Right renal cortex interstitium (tissue), 3 donors: ENCODE measurements at regions not wholly inside any gene's neighbourhood (a gene's known extent, or its start where the extent isn't known, plus 50 kb on each side); places are given as distances from the start of the nearest gene placed in this dataset.
"Not testable (repeated sequence)": the region's sequence is repeated elsewhere in the genome, so short reads cannot be mapped to it uniquely, and the experiment has no call there.

Source experiments
- DNase-seq, 3 donors: peaks; one replicate each; pipeline ENCODE4 v3.0.0-alpha.2; 2013; ENCODE audit warnings: low read depth in 3 of 3, low spot score in 2 of 3

GRCh38 chr18:40152859-40153258 lies 1802.2 kb upstream of the PIK3C3 start:
- no peak for DNase-seq

DNA sequence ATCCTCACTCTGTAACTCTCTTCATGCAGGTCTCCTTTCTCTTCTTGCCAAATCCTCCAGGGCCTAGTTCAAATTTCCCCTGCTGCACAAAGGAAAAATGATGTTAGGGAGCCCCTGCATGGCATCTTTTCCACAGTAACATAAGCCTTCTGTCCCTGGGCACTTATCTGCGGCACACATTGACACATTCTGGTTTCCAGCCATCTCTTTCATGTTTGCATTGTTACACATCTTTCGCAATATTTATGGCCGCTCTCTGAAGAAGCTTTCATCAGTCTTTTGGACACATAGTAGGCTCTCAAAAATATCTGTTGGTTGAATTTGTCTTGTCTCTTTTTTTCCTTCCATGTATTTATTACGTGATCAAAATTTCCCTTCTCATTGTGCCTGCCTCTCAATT lies 1806.1 kb upstream of the PIK3C3 start:
- no peak for DNase-seq

DNA sequence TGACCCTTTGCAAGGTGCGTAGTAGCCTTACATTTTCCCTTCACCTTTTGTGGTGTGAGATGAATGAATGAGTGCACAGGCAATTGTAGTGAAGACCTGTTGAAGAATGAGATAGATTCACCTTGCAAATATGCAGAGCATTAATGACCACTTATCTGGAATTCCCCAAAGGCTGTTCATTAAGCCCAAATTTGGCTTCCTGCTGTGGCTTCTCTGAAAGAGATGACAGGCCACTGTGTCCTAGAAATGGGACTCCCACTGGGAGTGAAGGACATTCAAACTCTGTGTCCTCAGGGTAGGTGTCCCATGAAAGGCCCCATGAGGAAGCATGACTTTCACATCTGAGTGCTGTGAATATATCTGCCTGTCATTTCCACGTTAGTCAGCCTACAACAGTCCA lies 1821.8 kb upstream of the PIK3C3 start:
- DNase-seq: no peak

DNA sequence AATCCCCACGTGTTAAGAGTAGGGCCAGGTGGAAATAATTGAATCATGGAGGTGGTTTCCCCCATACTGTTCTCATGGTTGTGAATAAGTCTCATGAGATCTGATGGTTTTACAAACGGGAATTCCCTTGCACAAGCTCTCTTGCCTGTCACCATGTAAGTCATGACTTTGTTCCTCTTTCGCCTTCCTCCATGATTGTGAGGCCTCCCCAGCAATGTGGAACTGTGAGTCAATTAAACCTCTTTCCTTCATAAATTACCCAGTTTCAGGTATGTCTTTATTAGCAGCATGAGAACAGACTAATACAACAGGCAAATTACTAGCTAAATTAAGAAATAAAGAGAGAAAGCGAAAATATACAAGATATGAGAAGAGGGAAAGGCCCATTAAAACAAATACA lies 1822.6 kb upstream of the PIK3C3 start:
- DNase-seq: not testable (repeated sequence)

- no peak for DNase-seq
Observed at GRCh38 chr18:40124107-40124506, 1830.9 kb upstream of the PIK3C3 start.

GRCh38 chr18:40120796-40121391 lies 1834.1 kb upstream of the PIK3C3 start:
- no peak for DNase-seq

GRCh38 chr18:40120356-40120755 lies 1834.7 kb upstream of the PIK3C3 start:
- no peak for DNase-seq

GRCh38 chr18:40119581-40119980 lies 1835.5 kb upstream of the PIK3C3 start:
- DNase-seq: not testable (repeated sequence)

DNA sequence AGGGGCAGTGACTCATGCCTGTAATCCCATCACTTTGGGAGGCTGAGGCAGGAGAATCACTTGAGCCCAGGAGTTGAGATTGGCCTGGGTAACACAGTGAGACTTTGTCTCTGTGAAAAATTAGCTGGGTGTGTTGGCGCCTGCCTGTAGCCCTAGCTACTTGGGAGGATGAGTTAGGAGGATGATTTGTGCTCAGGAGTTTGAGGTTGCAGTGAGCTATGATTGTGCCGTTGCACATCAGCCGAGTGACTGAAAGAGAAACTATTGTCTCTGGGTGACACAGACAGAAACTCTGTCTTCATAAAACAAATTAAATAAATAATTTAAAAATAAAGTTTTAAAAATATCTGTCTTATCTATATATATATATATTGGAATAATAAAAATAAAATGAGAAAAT lies 1844.6 kb upstream of the PIK3C3 start:
- DNase-seq: no peak

- DNase-seq: peak in 1 of 3 donors; percentile 41
Observed at GRCh38 chr18:40109252-40110049, 1845.6 kb upstream of the PIK3C3 start.

DNA sequence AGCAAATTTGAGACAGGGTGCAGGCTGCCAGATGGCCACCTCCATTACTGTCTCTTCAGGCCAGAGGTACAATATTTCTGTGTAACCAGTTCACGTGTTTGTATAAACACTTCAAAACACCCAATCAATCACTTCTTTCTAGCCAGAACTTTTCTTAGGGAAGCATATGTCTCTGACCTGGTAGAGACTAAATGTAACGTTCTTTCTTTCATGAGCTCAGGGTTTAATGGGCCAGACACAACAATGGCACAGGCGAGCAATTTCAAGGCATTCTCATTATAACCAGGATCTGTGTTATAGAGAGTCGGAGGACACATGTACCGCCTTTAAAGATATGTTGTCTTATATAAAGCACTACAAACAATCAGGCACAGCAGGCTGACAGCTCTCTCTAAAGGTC lies 1846.4 kb upstream of the PIK3C3 start:
- DNase-seq: peak in 1 of 3 donors; percentile 21

- no peak for DNase-seq
Observed at GRCh38 chr18:40102903-40103302, 1852.1 kb upstream of the PIK3C3 start.

- no peak for DNase-seq
Observed at GRCh38 chr18:40099641-40100040, 1855.4 kb upstream of the PIK3C3 start.

GRCh38 chr18:40096675-40097074 lies 1858.4 kb upstream of the PIK3C3 start:
- DNase-seq: no peak

- no peak for DNase-seq
Observed at GRCh38 chr18:40094441-40094840, 1860.6 kb upstream of the PIK3C3 start.

DNA sequence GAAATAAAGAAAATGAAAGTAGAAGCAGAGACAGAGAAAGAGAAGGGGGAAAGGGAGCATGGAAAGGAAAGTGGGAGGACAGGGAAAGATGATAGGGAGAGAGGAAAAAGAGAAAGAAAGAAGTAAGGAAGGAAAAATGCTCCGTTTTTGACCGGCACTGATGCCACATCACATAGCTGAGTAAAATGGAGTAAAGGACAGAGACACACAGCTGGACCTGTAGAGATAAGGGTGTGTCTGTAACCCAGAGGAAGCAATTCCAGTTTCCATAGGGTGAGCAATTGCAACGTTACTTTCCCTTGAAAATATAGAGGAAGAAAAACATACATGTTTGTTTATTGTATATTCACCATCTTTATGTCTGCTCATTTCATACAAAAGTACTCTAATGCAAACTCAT lies 1866.9 kb upstream of the PIK3C3 start:
- no peak for DNase-seq

DNA sequence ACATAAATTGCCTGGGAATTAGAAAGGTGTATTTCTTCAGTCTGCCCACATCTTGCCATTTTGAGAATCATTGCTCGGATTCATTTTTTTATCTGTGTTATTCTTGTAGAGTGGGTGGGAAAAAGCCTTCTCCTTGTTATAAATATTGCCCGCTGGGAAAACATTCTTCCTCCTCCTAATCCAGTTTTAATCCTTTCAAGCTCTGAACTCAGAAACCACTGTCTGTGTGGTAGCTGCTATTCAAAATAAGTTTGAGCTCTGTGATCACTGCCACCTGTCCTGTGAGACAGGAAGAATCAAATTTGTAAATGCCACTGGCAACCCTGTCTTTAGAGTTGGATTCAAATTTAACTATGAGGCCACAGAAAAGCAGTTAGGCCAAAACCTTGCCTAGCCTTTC lies 1875.2 kb upstream of the PIK3C3 start:
- no peak for DNase-seq

DNA sequence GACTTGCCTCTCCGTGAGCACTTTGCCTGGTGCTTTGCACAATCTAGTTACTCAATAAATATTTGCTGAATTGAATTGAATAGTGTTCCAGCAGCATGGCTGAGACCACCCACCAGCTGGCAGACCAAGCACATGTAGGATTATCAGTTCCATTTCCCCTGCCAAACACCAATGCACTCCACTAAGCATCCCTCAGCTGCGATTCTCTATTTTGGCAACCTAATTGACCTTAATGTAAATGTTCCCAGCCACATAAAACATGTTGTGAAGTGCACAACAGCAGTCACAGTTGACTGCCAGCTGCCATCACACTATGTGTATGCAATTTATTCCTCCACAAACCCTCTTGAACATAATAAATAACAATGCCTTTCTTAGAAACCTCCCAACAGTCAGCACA lies 1879.4 kb upstream of the PIK3C3 start:
- no peak for DNase-seq

GRCh38 chr18:40072761-40073160 lies 1882.3 kb upstream of the PIK3C3 start:
- DNase-seq: no peak

DNA sequence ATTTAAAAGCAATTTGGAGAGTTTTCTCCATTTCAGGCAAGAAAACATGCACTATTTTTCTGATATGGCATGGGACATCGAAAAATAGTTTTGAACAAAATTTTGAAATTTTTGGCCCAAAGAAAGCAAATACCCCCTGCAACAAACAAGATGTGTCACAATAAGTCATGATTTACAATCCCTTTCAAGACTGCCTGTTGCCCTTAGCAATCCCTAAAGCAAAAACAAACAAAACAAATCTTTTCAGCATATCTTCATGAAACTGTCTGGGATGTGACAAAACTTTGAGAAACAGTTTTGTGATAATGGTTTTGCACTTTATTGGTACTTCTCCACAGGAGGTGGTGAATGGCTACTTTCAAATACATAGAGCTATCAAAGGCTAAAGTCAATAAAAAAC lies 1888.7 kb upstream of the PIK3C3 start:
- DNase-seq: no peak

- DNase-seq: no peak
Observed at GRCh38 chr18:40063488-40063887, 1891.5 kb upstream of the PIK3C3 start.

GRCh38 chr18:40061086-40061485 lies 1893.9 kb upstream of the PIK3C3 start:
- no peak for DNase-seq
